ENCODE measurements at regions not wholly inside any gene's neighbourhood (a gene's known extent, or its start where the extent isn't known, plus 50 kb on each side); places are given as distances from the start of the nearest gene placed in this dataset.

- 74% methylated on average over 4 of the region's 4 CpGs; no CpG with 5 or more reads in 1 of the 2 experiments for WGBS, 2 experiments (ENCODE audit: extremely low coverage in 1 of 2, insufficient coverage in 1 of 2, insufficient read length in 1 of 2, insufficient replicate concordance in 2 of 2, low coverage in 1 of 2, low lambda C conversion rate in 2 of 2, missing lambda C conversion rate in 1 of 2)
- Histone ChIP-seq H3K27ac (ENCODE audit: low read depth, low read length) (no peak overlapping the region), H4K5ac (ENCODE audit: insufficient read length, low read depth, low read length) (peak overlapping the region; percentile 91), H2AK5ac (ENCODE audit: low read depth, low read length) (no peak overlapping the region), H3K23ac (ENCODE audit: insufficient read length) (no peak overlapping the region), H2BK120ac (replicated peaks; ENCODE audit: low read depth, low read length) (peak overlapping the region; percentile 47), H2BK15ac (ENCODE audit: low read length) (no peak overlapping the region), H3K23me2 (ENCODE audit: low read depth, low read length) (no peaks in the 10 kb centered on the region), H3K4me2 (ENCODE audit: insufficient read depth in 1 of 2, low read depth in 2 of 2, low read length in 2 of 2) (no peak overlapping the region), H2AFZ (ENCODE audit: low read length) (peak overlapping the region; percentile 6; the same call in 1 of the 2 replicates), H2BK5ac (ENCODE audit: low read depth, low read length) (peak overlapping the region; percentile 69; the same call in 1 of the 2 replicates), H3K4me3 (ENCODE audit: extremely low read depth in 1 of 4, insufficient read depth in 2 of 4, low read depth in 3 of 4, low read length in 4 of 4) (no peak overlapping the region), H3K18ac (ENCODE audit: extremely low read depth, low read length) (peak overlapping the region; percentile 60), H4K20me1 (replicated peaks in 1 of 2; ENCODE audit: control insufficient read depth in 1 of 2, insufficient read depth in 2 of 2, low read length in 2 of 2) (no peaks in the 10 kb centered on the region), H4K91ac (replicated peaks; ENCODE audit: insufficient read length, low read length) (peak overlapping the region; percentile 25), H3K14ac (ENCODE audit: insufficient read length) (no peak overlapping the region), H3K79me2 (ENCODE audit: control insufficient read depth in 1 of 2, insufficient read depth in 2 of 2, low read length in 2 of 2) (no peaks in the 10 kb centered on the region), H3K56ac (replicated peaks; ENCODE audit: insufficient read length, low read depth, low read length) (no peak overlapping the region), H3K27me3 (replicated peaks in 1 of 4; ENCODE audit: control insufficient read depth in 3 of 4, extremely low read depth in 1 of 4, insufficient read depth in 3 of 4, low read length in 3 of 4) (no peaks in the 10 kb centered on the region), H3K4ac (replicated peaks; ENCODE audit: insufficient read length, low read depth, low read length) (no peak overlapping the region), H3K36me3 (ENCODE audit: control insufficient read depth in 2 of 4, insufficient read depth in 4 of 4, low read length in 3 of 4) (no peaks in the 10 kb centered on the region), H4K8ac (ENCODE audit: extremely low read depth, insufficient read depth, low read length) (no peak overlapping the region), H3K79me1 (ENCODE audit: low read depth, low read length) (no peaks in the 10 kb centered on the region), H3K9me3 (ENCODE audit: insufficient read depth in 2 of 2, low read depth in 1 of 2, low read length in 1 of 2) (no peaks in the 10 kb centered on the region), H2BK20ac (ENCODE audit: low read length) (peak overlapping the region; percentile 35; the same call in 1 of the 2 replicates), H2BK12ac (ENCODE audit: low read depth, low read length) (0 out of 2 replicates have a peak overlapping the region, but pooled peaks have one; percentile 5), H3K4me1 (replicated peaks in 1 of 4; ENCODE audit: control insufficient read depth in 3 of 4, insufficient read depth in 4 of 4, low read length in 3 of 4) (peaks cover 5 to 33% (median 20%) of the 10 kb centered on the region in 4 experiments; a peak in 6 of 7 replicates), H3K9ac (replicated peaks in 1 of 4; ENCODE audit: extremely low read depth in 1 of 4, low read depth in 3 of 4, low read length in 3 of 4) (no peak overlapping the region)
- POLR2A ChIA-PET (ENCODE audit: partially characterized antibody), result no interaction called here
- CTCF ChIA-PET (ENCODE audit: partially characterized antibody), result interaction anchor here (0.5 kb wide), 1 partner anchor 53 kb away, joined by 4 read pairs; no protein-coding TSS in a partner anchor
- DNase-seq (ENCODE audit: low read depth in 1 of 2, low spot score in 2 of 2), result no peak
- no peak for FAIRE-seq
- no peak for TF ChIP-seq RAD21 (IDR thresholded peaks at IDR 0.05 in 1 of 2, conservative IDR thresholded peaks at IDR 0.05 in 1 of 2; ENCODE audit: low read depth in 2 of 2, low read length in 2 of 2)
- TF ChIP-seq, protein P1, sequence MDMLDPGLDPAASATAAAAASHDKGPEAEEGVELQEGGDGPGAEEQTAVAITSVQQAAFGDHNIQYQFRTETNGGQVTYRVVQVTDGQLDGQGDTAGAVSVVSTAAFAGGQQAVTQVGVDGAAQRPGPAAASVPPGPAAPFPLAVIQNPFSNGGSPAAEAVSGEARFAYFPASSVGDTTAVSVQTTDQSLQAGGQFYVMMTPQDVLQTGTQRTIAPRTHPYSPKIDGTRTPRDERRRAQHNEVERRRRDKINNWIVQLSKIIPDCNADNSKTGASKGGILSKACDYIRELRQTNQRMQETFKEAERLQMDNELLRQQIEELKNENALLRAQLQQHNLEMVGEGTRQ (IDR thresholded peaks at IDR 0.05; ENCODE audit: low read length), result no peak
- TF ChIP-seq YY1 (IDR thresholded peaks at IDR 0.05; ENCODE audit: low read depth, low read length), result no peak
- no peak for TF ChIP-seq RFX5 (IDR thresholded peaks at IDR 0.05; ENCODE audit: borderline replicate concordance, low read depth, low read length)
- TF ChIP-seq JUND (IDR thresholded peaks at IDR 0.05; ENCODE audit: low read length), result no peak
- no peak for TF ChIP-seq SIRT6 (IDR thresholded peaks at IDR 0.05; ENCODE audit: low read length)
- TF ChIP-seq CBX8 (IDR thresholded peaks at IDR 0.05; ENCODE audit: borderline replicate concordance, low read depth, low read length), result no peak
- TF ChIP-seq SAP30 (IDR thresholded peaks at IDR 0.05; ENCODE audit: insufficient read depth, insufficient replicate concordance, low read length), result no peak
- TF ChIP-seq TEAD4 (IDR thresholded peaks at IDR 0.05; ENCODE audit: low read depth, low read length), result no peak
- no peak for TF ChIP-seq ATF2 (IDR thresholded peaks at IDR 0.05; ENCODE audit: low read length)
- no peak for TF ChIP-seq SP4 (IDR thresholded peaks at IDR 0.05; ENCODE audit: low read length)
Measured at GRCh38 chr12:19005257-19005801, 124.2 kb upstream of the PLEKHA5 start.

Data from H1 (cell line).